Inflammatory macrophage treated with lipopolysaccharide for 1 hour (primary cell): ENCODE measurements at regions not wholly inside any gene's neighbourhood (a gene's known extent, or its start where the extent isn't known, plus 50 kb on each side); places are given as distances from the start of the nearest gene placed in this dataset.
A peak's percentile ranks its signal among the peaks of the same experiment; 100 is the strongest.

Source experiments
- DNase-seq, 2 donors: peaks; one replicate each; pipeline ENCODE4 v3.0.0-alpha.2; 2020 to 2022

DNA sequence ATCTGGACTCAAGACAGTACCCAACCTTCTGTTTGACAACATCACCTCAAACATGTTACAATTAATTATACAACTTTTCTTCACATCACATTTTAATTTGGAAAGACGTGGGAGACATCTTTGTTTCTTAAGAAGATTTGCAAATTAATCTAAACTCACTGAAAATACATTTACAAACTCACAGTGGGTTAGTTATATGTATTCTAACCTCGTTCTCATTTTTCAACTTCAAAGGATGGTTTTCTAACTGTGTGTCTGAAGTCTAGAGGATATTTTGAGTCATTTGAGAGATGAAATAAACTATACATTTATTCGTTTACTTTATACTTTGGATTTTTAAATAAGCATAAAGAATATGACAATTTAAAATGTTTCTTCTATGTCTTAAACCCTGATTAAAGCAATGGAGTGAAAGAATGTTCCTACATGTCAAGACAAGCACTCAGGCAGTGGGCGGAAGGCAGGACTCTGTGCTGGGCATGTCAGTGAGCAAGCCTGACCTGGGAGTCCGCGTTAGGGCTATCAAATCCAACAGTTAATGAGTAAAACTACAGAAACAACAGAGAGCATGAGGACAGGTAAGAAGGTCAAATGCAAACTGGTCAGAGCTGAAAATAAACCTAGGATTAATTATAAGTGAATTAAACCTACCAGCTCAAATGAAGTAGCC, 76.5 kb upstream of the CTTNBP2NL start:
- DNase-seq: no peak

GRCh38 chr1:112320058-112320457, 76.0 kb upstream of the CTTNBP2NL start:
- no peak for DNase-seq

DNA sequence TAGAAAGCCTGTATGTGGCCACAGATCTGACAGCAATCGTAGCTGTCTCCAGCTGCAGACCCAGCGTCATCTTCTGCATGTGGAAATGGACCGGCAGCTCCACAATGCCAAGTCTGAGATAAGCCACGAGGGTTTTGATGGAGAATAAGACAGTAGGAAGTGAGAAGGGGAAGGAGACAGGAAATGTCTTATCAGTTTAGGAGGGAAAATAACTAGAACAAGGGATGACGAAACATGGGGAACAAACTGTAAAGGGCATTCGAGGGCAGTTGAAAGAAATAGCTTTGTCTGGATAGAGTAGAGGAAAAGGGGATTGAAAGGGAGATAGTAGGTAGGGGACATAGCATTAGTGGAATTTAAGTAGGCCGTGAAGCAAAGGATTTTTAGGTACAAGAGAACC, 74.0 kb upstream of the CTTNBP2NL start:
- DNase-seq: no peak

GRCh38 chr1:112322983-112323678, 72.9 kb upstream of the CTTNBP2NL start:
- DNase-seq: no peak

GRCh38 chr1:112325504-112325903, 70.5 kb upstream of the CTTNBP2NL start:
- no peak for DNase-seq

DNA sequence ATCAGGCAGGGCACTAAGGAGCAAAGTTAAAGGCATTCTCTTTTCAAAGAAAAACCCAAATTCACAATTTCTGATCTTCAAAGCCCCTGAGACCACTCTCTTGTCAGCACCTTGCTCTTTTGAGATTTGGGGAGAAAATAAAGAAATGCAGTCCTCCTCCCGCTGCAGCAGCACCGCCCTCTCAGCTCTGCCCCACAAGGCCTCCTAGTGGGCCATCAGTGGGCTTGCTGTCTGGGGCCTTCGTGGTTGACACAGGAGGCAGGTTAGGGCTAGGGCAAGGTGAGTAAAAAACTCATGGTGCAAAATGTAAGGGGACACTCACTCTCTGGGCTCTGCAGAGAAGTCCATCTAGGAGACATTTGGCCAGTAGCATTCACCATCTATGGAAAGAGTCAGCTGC, 67.4 kb upstream of the CTTNBP2NL start:
- DNase-seq: no peak

DNA sequence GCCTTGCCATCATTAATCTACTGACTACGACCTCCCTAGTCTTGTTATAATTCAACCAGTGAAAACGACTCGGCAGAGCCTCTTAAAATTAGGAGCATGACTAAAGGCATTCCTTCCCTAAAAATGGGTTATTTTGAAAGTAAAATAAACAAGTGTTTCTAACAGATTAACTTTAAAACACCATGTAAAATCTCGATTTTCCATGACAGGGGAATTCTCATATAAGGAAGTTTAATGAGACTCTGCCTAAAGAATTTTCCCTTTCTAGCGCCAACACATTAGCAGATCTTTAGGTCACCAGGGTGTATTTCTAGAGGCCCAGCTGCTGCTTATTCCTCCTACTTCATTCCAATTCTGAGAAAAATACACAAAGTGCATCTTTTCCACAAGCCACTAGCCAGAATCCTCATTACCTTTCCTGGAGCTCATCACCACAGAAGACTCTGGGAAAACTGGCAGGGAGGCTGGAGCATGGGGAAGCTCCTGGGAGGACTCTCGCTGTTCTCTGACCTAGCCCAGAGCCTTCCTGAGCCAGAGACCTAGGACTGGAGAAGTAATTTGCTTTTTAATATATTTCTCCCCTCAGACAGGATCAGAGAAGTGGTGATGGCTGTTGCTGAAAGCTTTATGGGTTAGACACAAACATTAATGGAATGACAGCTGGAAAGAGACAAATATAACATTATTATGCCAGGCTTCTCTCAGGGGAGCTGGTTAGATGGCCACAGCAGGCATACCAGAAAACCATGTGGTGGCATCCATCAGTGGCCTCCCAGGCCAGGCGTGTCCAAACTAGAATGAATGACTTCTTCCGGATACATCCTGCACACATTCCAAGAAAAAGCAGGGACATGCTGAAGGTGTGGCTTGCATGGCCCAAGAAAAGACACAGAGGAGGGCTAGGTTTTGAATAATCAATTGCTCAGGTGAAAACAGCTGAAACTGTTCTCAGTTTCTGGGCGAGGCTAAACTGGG, 63.6 kb upstream of the CTTNBP2NL start:
- no peak for DNase-seq

GRCh38 chr1:112335351-112335750, 60.7 kb upstream of the CTTNBP2NL start:
- peak in 1 of 2 donors; percentile 3 for DNase-seq

DNA sequence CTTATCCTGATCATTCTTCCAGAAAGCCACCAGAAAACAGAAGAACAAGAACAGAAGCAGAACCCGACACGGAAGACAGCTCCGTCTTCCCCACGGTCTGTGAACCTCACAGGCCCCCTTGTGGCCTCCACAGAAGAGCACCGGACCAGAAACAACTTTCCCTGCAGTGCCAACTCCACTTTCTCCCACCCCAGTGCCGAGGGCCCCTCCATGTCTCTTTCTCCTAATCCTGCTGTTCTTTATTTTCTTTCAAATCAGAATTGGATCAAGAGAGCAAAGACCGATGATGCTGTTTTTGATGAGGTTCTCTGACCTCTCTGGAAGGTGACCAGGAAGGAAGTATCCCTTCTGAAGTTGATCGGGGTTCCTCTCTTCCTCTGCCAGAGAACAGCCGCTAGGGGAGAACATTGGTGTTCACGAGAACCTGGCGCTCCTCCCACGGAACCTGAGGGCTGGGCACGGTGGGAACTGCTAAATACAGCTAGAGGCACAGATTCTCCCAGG, 58.9 kb upstream of the CTTNBP2NL start:
- DNase-seq: peak; percentile 8 to 27

GRCh38 chr1:112341986-112342385, 54.0 kb upstream of the CTTNBP2NL start:
- no peak for DNase-seq

DNA sequence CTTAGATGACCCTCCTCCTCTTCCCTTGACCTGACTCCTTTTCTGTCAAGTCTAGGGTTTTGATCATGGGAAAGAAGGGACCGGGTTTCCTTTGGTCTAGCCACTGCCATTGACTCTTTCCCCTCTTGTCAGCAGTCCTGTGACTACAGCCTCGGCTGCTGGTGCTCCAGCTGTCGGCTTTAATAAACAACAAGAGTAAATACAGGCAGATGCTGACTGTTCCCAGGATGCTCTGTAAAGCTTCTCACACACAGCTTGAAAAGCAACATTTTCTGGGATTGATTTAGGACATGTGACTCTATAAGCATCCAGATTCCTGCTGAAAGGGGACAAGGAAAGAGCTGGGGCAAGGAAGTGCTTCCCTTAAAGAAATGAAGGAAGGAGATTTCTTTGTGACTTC, 53.5 kb upstream of the CTTNBP2NL start:
- no peak for DNase-seq

DNA sequence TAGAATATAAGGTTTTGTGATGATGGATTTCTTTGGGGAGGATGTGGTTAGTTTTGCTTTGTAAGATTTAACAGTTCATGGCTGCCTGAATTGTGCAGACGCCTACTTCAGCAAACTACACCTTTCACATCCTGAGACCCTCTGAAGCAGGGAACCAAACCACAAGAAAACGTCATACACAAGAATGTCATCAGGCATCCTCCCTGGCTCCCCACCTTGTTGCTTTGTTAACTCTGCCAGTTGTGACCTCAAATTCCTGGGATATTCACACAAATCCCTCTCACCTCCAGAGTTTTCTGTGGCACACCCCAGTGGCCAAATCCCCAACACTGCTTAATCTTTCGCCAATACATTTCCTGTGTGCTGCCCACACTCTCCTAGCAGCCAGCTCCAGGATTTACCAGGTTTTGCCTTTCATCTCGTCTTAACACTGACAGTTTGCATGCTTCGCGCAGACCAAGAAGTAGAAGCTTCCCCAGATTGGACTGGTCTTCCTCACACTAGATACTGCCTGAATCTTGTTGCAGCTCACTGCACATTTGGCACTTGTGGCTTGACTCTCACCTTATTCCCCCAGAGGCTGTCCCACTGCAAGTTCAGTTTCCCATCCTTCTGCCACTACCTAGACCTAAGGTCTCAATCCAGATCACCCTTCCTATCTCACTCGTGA, 51.1 kb upstream of the CTTNBP2NL start:
- no peak for DNase-seq
